ENCODE measurements at regions not wholly inside any gene's neighbourhood (a gene's known extent, or its start where the extent isn't known, plus 50 kb on each side); places are given as distances from the start of the nearest gene placed in this dataset.

DNA sequence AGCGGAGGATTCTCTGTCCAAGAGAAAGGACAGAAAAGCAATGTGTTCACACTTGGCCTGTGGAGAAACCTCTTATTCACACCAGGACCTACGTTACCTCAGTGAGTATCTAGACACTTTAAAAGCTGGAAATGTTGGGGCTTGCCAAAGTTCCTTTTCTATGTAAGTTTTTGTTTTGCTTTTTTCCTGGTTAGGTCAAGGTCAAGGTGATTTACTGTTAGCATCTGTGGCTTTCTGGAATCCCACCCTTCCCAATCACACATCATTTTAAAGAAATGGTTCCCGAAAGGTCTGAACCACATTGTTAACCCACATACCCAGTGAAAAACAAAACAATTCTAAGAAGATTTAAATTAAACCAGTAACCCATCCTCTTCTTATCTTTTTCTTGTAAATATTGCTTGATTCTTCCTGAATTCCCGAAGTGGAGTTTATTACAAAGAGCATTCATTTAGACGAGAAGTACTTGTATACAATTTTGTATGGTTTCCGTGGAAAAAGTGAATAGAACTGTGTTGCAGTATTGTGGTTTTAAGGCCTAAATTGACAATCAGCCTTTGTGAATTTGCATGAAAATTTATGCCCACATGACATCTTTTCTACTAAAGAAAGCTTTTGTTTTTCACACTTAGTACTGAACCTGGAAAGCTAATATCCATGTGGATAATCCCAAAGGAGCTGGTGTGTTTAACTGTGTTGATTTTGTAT, 827.0 kb upstream of the IGFBP3 start:
- TF ChIP-seq, protein P1, sequence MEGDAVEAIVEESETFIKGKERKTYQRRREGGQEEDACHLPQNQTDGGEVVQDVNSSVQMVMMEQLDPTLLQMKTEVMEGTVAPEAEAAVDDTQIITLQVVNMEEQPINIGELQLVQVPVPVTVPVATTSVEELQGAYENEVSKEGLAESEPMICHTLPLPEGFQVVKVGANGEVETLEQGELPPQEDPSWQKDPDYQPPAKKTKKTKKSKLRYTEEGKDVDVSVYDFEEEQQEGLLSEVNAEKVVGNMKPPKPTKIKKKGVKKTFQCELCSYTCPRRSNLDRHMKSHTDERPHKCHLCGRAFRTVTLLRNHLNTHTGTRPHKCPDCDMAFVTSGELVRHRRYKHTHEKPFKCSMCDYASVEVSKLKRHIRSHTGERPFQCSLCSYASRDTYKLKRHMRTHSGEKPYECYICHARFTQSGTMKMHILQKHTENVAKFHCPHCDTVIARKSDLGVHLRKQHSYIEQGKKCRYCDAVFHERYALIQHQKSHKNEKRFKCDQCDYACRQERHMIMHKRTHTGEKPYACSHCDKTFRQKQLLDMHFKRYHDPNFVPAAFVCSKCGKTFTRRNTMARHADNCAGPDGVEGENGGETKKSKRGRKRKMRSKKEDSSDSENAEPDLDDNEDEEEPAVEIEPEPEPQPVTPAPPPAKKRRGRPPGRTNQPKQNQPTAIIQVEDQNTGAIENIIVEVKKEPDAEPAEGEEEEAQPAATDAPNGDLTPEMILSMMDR (conservative IDR thresholded peaks at IDR 0.05; ENCODE audit: low read depth, low read length): no peak
- H3K4me3 ChIP-seq (IDR thresholded peaks at IDR 0.05; ENCODE audit: insufficient read depth, low read depth, low read length): no peak overlapping the region
- no peak overlapping the region for H2AFZ ChIP-seq (ENCODE audit: low read depth)
- H3K4me1 ChIP-seq (ENCODE audit: low read depth, poor library complexity, severe bottlenecking): no peaks in the 10 kb centered on the region
- H3K27ac ChIP-seq: no peak overlapping the region
- no peaks in the 10 kb centered on the region for H3K36me3 ChIP-seq (ENCODE audit: insufficient read depth)
- H3K9ac ChIP-seq: no peak overlapping the region
- no peaks in the 10 kb centered on the region for H4K20me1 ChIP-seq (ENCODE audit: insufficient read depth)
- H3K79me2 ChIP-seq (ENCODE audit: insufficient read depth, low read depth): no peaks in the 10 kb centered on the region
- H3K4me2 ChIP-seq: no peak overlapping the region
- H3K27me3 ChIP-seq (ENCODE audit: insufficient read depth, low read depth): no peaks in the 10 kb centered on the region

DNA sequence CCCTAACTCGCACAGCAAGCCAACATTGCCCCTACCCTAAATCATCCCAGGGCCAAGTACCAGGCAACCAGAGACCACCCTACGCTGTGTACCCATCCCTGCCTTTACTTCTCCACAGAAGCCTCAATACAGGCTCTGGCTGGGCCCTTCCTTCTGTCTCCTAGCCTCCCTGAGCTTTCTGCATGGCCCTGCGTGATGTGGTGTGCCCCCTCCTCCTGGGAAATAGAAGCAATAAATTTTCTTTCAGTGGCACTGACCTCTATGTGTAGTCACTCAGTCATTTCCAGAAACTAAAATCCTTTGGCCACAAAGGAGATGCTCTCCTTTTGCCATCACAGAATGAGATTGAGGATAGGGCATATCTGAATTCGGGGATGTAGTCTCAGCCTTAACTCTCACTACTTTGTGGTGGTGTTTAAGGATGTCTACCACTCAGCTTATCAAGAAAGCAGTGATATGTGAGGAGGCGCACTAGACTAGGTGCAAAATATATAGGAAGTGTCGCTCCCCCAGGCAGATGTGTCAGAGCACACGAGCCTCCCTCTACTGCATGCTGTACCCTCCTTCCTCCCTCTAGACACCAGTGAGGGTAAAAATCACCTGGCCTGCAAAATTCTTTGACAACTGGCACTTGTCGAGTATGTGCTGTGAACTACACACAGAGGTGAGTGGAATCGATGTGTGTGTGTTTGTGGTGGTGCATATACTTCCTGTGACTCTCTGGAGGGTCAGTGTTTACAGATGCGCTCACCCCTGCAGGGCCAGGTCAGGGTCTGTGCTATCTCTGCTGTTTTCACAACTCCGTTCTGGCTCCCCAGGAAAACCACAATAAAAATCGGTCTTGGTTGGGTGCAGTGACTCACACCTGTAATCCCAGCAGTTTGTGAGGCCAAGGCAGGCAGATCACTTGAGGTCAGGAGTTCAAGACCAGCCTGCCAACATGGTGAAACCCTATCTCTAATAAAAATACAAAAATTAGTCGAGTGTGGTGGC, 825.9 kb upstream of the IGFBP3 start:
- Histone ChIP-seq H4K20me1 (ENCODE audit: insufficient read depth) (no peaks in the 10 kb centered on the region), H3K4me1 (ENCODE audit: low read depth, poor library complexity, severe bottlenecking) (no peaks in the 10 kb centered on the region), H3K4me2 (no peak overlapping the region), H3K27me3 (ENCODE audit: insufficient read depth, low read depth) (no peaks in the 10 kb centered on the region), H3K27ac (no peak overlapping the region), H3K79me2 (ENCODE audit: insufficient read depth, low read depth) (no peaks in the 10 kb centered on the region), H3K4me3 (IDR thresholded peaks at IDR 0.05; ENCODE audit: insufficient read depth, low read depth, low read length) (no peak overlapping the region), H3K9ac (no peak overlapping the region), H2AFZ (ENCODE audit: low read depth) (no peak overlapping the region), H3K36me3 (ENCODE audit: insufficient read depth) (no peaks in the 10 kb centered on the region)
- TF ChIP-seq, protein P1 (conservative IDR thresholded peaks at IDR 0.05; ENCODE audit: low read depth, low read length): no peak

DNA sequence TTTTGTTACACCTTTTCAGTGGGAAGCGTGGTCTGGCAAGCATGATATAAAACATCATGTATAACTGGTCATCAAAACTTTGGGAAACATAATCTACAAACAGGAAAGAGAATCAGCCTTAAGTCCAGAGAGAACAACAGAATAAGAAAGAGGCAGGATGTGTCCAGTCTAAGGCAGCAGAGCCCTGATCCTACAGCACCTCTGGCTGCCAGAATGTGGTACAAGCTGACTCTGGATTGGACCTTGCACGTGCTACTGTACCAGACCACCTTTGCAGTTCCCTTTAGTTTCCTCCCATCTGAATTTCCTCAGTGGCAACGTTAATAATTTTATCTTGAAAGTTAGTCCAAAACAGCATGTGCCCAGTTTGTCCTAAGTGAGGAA, 824.6 kb upstream of the IGFBP3 start:
- no peak overlapping the region for H3K9ac ChIP-seq
- no peak overlapping the region for H3K4me3 ChIP-seq (IDR thresholded peaks at IDR 0.05; ENCODE audit: insufficient read depth, low read depth, low read length)
- no peaks in the 10 kb centered on the region for H4K20me1 ChIP-seq (ENCODE audit: insufficient read depth)
- H3K79me2 ChIP-seq (ENCODE audit: insufficient read depth, low read depth): no peaks in the 10 kb centered on the region
- no peak overlapping the region for H3K4me2 ChIP-seq
- H3K27ac ChIP-seq: no peak overlapping the region
- no peak overlapping the region for H2AFZ ChIP-seq (ENCODE audit: low read depth)
- no peaks in the 10 kb centered on the region for H3K36me3 ChIP-seq (ENCODE audit: insufficient read depth)
- no peaks in the 10 kb centered on the region for H3K4me1 ChIP-seq (ENCODE audit: low read depth, poor library complexity, severe bottlenecking)
- H3K27me3 ChIP-seq (ENCODE audit: insufficient read depth, low read depth): no peaks in the 10 kb centered on the region
- TF ChIP-seq, protein P1 (conservative IDR thresholded peaks at IDR 0.05; ENCODE audit: low read depth, low read length): no peak

DNA sequence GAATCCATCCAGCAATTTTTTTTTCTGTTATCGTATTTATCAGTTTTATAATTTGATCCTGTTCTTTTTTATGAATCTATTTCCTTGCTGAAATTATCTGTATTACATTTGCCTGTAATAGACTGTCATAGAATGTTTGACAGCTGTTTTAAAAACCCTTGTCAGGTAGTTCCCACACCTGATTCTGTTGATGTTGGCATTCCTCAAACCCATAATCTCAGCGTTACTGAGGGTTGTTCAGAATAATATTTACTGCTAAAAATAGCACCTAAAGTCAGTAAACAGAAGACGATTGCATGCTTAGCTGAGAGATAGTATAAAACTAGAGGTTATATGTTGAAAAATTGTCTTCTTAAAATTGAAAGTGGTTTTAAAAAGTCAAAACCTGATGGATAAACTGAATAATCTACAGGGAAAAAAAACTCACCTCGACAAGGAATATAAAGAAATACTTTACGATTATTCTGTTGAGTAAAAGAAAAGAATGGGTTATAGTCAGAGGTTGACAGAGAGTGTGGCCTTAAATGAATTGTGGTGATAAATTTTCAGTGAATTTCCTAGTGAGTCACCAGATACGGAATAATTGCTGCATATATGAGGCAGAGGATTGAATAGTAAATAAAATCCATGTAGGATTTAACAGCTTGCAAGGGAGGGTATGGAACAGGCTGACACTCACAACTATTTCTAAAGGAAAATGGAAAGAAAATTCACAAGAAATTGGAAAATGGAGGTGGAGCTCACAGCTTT, 824.1 kb upstream of the IGFBP3 start:
- H3K4me1 ChIP-seq (ENCODE audit: low read depth, poor library complexity, severe bottlenecking): no peaks in the 10 kb centered on the region
- no peak overlapping the region for H3K9ac ChIP-seq
- no peak overlapping the region for H3K27ac ChIP-seq
- TF ChIP-seq, protein P1 (conservative IDR thresholded peaks at IDR 0.05; ENCODE audit: low read depth, low read length): no peak
- no peaks in the 10 kb centered on the region for H3K79me2 ChIP-seq (ENCODE audit: insufficient read depth, low read depth)
- H3K4me3 ChIP-seq (IDR thresholded peaks at IDR 0.05; ENCODE audit: insufficient read depth, low read depth, low read length): no peak overlapping the region
- no peaks in the 10 kb centered on the region for H3K27me3 ChIP-seq (ENCODE audit: insufficient read depth, low read depth)
- H3K36me3 ChIP-seq (ENCODE audit: insufficient read depth): no peaks in the 10 kb centered on the region
- no peaks in the 10 kb centered on the region for H4K20me1 ChIP-seq (ENCODE audit: insufficient read depth)
- no peak overlapping the region for H2AFZ ChIP-seq (ENCODE audit: low read depth)
- no peak overlapping the region for H3K4me2 ChIP-seq
